Breast epithelium (tissue), 4 donors: ENCODE measurements at regions not wholly inside any gene's neighbourhood (a gene's known extent, or its start where the extent isn't known, plus 50 kb on each side); places are given as distances from the start of the nearest gene placed in this dataset.
A peak's percentile ranks its signal among the peaks of the same experiment; 100 is the strongest.

Source experiments
- DNase-seq, 2 donors: peaks; one replicate each; pipeline ENCODE4 v3.0.0-alpha.2; 2019; ENCODE audit warnings: low spot score in 2 of 2
- H3K27ac ChIP-seq, 2 donors: fragments of 200-600 bp; sonication (generic) in 1 of 2; one replicate each; pipeline ENCODE4 v1.5.1; 2016 to 2019; ENCODE audit warnings: mild to moderate bottlenecking in 1 of 2
- H3K27me3 ChIP-seq, 2 donors: fragments of 200-600 bp; sonication (generic) in 1 of 2; one replicate each; pipeline versions ENCODE4 v1.5.1 to v1.6.0; 2017 to 2019; ENCODE audit warnings: control low read depth in 1 of 2, mild to moderate bottlenecking in 1 of 2
- H3K36me3 ChIP-seq: fragments of 200-600 bp; one replicate; pipeline ENCODE4 v1.5.1; 2019
- H3K4me1 ChIP-seq, 2 donors: fragments of 200-600 bp; sonication (generic); one replicate each; pipeline ENCODE4 v1.5.1; 2016 to 2019; ENCODE audit warnings: control low read depth in 1 of 2
- H3K4me3 ChIP-seq, 3 donors: fragments of 200-600 bp; sonication (generic); 1 replicate in 2 of 3; 2 replicates in 1 of 3; pipeline ENCODE4 v1.5.1; 2016 to 2019; ENCODE audit warnings: mild to moderate bottlenecking in 3 of 3, moderate library complexity in 2 of 3
- H3K9me3 ChIP-seq, 2 donors: fragments of 200-600 bp; sonication (generic) in 1 of 2; one replicate each; pipeline ENCODE4 v1.5.1; 2016 to 2019; ENCODE audit warnings: control low read depth in 1 of 2
- POLR2A ChIP-seq: fragments of 450-650 bp; IDR thresholded peaks from one replicate; pipeline ENCODE4 v1.6.1; 2016; ENCODE audit warnings: antibody characterized with exemption, mild to moderate bottlenecking, moderate library complexity
- POLR2AphosphoS5 ChIP-seq, 3 donors: sonication (generic); formaldehyde crosslinking; IDR thresholded peaks; one replicate each; pipeline ENCODE4 v1.6.1; 2017; ENCODE audit warnings: antibody characterized with exemption in 3 of 3
- intact Hi-C: fragments of 100-400 bp; cut with DNase I; formaldehyde crosslinking; loops from one replicate; pipeline ENCODE4 v1.15.1; 2023; ENCODE audit warnings: low total_unique reads
- TF ChIP-seq, protein P1 (sequence below), 3 donors: fragments of 450-650 bp; IDR thresholded peaks; one replicate each; pipeline ENCODE4 v1.5.1; 2016 to 2017; ENCODE audit warnings: antibody characterized with exemption in 3 of 3, mild to moderate bottlenecking in 3 of 3, moderate library complexity in 3 of 3

DNA sequence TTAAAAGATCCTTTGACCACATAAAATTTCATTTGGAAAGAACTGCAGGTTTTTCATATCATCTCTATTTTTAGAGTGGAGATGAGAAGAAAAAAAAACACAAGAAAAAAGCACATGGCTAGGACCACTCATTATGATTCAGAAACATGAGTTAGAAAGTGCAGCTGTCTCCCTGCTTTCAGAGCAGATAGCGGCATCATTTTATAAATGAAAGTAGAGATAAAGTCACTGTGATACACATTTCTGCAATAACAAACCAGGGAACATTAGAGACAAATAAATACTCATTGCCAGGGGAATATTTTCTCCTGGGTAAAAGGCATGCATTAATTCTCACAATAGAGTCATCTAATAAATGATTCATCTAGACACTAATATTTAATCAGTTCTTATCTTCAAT lies 87.5 kb upstream of the PLPPR4 start:
- Histone ChIP-seq H3K27me3 (no peaks in the 10 kb centered on the region), H3K4me3 (no peak overlapping the region), H3K4me1 (no peaks in the 10 kb centered on the region), H3K27ac (no peak overlapping the region), H3K9me3 (no peaks in the 10 kb centered on the region), H3K36me3 (no peaks in the 10 kb centered on the region)
- TF ChIP-seq POLR2A (no peak), POLR2AphosphoS5 (IDR thresholded peaks at IDR 0.05) (no peak)
- TF ChIP-seq, protein P1, sequence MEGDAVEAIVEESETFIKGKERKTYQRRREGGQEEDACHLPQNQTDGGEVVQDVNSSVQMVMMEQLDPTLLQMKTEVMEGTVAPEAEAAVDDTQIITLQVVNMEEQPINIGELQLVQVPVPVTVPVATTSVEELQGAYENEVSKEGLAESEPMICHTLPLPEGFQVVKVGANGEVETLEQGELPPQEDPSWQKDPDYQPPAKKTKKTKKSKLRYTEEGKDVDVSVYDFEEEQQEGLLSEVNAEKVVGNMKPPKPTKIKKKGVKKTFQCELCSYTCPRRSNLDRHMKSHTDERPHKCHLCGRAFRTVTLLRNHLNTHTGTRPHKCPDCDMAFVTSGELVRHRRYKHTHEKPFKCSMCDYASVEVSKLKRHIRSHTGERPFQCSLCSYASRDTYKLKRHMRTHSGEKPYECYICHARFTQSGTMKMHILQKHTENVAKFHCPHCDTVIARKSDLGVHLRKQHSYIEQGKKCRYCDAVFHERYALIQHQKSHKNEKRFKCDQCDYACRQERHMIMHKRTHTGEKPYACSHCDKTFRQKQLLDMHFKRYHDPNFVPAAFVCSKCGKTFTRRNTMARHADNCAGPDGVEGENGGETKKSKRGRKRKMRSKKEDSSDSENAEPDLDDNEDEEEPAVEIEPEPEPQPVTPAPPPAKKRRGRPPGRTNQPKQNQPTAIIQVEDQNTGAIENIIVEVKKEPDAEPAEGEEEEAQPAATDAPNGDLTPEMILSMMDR (IDR thresholded peaks at IDR 0.05): no peak
- DNase-seq: no peak
- intact Hi-C loops: loop anchor here (10.0 kb wide), 1 partner anchor 308 kb away; no protein-coding TSS in a partner anchor

DNA sequence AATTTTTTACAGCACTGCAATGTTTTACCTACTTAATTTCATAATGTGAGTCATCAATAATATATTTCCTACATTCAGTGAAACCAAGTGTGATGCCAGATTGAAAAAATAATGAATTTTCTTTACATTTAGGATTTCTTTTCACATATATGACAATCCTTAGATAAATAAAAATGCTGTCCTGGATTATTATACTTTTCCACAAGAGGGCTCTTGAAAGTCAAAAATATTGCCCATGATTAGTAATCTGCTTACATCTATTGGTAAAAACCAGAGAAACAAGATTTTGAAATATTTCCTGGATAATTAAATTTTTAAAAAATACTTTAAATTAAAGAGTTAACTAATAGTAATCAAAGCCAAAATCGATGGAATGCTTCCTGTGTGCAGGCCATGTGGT lies 86.8 kb upstream of the PLPPR4 start:
- H3K9me3 ChIP-seq: no peaks in the 10 kb centered on the region
- H3K27me3 ChIP-seq: no peaks in the 10 kb centered on the region
- no peak for TF ChIP-seq POLR2A
- TF ChIP-seq, protein P1 (IDR thresholded peaks at IDR 0.05): no peak
- TF ChIP-seq POLR2AphosphoS5 (IDR thresholded peaks at IDR 0.05): no peak
- H3K4me1 ChIP-seq: no peaks in the 10 kb centered on the region
- intact Hi-C loops: loop anchor here (10.0 kb wide), 1 partner anchor 307 kb away; no protein-coding TSS in a partner anchor
- H3K36me3 ChIP-seq: no peaks in the 10 kb centered on the region
- no peak for DNase-seq
- no peak overlapping the region for H3K4me3 ChIP-seq
- H3K27ac ChIP-seq: no peak overlapping the region

DNA sequence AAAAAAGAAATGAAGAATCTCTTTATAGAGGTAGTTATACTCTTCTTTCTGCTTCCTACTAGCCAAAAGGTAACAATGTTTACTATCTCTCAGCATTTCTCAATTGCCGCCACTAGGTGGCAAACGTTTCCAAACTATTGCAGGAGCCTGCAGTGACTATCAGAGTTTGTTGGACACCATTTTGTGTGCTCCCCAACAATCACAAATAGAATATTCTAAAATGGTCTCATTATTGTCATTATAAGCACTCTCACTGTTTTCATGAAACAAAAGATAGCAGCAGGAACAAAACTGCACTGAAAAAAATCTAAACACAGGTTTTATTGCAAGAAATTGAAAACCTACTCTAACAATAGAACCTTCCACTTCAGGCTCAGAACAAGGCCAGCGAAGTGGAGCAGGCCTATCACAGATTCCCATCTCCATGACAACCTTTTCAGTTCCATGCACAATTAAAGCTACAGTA lies 83.9 kb upstream of the PLPPR4 start:
- Histone ChIP-seq H3K9me3 (no peaks in the 10 kb centered on the region), H3K4me1 (no peaks in the 10 kb centered on the region), H3K4me3 (no peak overlapping the region), H3K27me3 (no peaks in the 10 kb centered on the region), H3K36me3 (no peaks in the 10 kb centered on the region), H3K27ac (peak overlapping the region in 1 of 2 donors; percentile 4)
- no peak for TF ChIP-seq POLR2AphosphoS5 (IDR thresholded peaks at IDR 0.05)
- TF ChIP-seq, protein P1 (IDR thresholded peaks at IDR 0.05): peak; percentile 79 to 85 (median 79)
- intact Hi-C loops: no loop called here
- peak; percentile 59 to 62 for DNase-seq

DNA sequence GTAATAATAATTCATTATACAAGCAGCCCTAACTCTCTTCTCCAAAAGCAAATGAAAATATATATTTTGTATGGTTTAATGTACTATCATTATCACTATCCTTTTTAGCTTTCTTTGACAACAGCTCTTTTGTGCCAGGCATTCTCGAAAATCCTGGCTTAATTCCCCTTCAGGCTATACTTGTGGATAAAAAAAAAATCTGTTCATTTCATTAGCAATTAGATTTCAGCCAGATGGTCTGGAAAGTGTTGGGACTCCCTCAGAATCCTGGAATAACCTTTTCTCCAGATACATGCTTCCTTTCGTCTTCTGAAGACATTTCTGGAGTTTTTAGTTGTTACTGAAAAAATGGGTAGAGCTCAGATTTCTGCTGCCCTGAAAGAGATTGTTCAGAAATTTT lies 83.4 kb upstream of the PLPPR4 start:
- Histone ChIP-seq H3K27ac (no peak overlapping the region), H3K4me3 (no peak overlapping the region), H3K9me3 (no peaks in the 10 kb centered on the region), H3K27me3 (no peaks in the 10 kb centered on the region), H3K36me3 (no peaks in the 10 kb centered on the region), H3K4me1 (no peaks in the 10 kb centered on the region)
- intact Hi-C loops: no loop called here
- no peak for DNase-seq
- TF ChIP-seq POLR2A: no peak
- no peak for TF ChIP-seq POLR2AphosphoS5 (IDR thresholded peaks at IDR 0.05)
- TF ChIP-seq, protein P1 (IDR thresholded peaks at IDR 0.05): no peak

DNA sequence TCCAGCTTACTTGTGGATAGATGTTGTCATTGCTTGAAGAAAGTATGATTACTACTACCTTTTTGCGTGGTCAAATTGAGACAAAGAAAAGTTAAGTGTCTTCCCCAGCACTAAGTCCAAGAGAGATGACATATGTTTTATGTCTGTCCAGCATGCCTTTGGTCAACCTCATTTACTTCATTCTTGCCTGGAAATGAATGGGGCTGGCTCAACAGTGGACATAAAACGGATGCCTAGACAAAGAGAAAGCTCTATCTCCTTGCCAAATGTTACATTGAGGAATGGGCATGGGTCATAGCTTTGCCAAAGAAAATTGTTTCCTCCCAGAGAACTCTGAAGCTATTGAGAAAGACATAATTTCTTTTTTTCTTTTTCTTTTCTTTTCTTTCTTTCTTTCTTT lies 82.4 kb upstream of the PLPPR4 start:
- H3K36me3 ChIP-seq: no peaks in the 10 kb centered on the region
- no peak overlapping the region for H3K27ac ChIP-seq
- no peak overlapping the region for H3K4me3 ChIP-seq
- no peaks in the 10 kb centered on the region for H3K9me3 ChIP-seq
- H3K4me1 ChIP-seq: no peaks in the 10 kb centered on the region
- DNase-seq: no peak
- H3K27me3 ChIP-seq: no peaks in the 10 kb centered on the region
- TF ChIP-seq, protein P1 (IDR thresholded peaks at IDR 0.05): no peak
- intact Hi-C loops: no loop called here
